ENCODE measurements at regions not wholly inside any gene's neighbourhood (a gene's known extent, or its start where the extent isn't known, plus 50 kb on each side); places are given as distances from the start of the nearest gene placed in this dataset.
"Not testable (repeated sequence)": the region's sequence is repeated elsewhere in the genome, so short reads cannot be mapped to it uniquely, and the experiment has no call there.

DNA sequence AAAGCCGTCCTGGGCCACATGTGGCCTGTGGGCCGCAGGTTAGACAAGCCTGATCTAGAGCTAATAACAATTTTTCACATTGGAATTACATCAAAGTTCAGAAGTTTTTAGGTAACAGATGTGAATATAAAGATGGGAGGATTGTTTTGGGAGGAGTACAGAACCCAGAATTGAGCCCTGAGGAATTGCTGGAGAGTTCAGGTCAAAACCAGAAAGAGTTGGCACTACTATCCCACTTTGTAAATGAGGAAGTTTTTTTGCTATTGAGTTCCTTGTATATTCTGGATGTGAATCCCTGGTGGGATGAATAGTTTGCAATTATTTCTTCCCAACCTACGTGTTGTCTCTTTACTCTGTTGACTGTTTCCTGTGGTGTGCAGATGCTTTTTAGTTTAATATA, 109.5 kb upstream of the LIPC start:
- DNase-seq (ENCODE audit: low read depth in 4 of 4, low spot score in 3 of 4), result no peak

DNA sequence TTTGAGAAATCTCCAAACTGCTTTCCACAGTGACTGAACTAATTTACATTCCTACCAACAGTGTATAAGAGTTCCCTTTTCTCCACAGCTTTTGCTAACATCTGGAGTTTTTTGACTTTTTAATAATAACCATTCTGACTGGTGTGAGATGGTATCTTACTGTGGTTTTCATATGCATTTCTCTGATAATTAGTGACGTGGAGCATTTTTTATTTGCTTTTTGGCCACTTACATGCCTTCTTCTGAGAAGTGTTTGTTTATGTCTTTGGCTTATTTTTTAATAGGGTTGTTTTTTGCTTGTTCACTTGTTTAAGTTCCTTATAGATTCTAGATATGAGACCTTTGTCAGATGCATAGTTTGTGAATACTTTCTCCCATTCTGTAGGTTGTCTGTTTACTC, 108.5 kb upstream of the LIPC start:
- not testable (repeated sequence) for DNase-seq (ENCODE audit: low read depth in 4 of 4, low spot score in 3 of 4)

DNA sequence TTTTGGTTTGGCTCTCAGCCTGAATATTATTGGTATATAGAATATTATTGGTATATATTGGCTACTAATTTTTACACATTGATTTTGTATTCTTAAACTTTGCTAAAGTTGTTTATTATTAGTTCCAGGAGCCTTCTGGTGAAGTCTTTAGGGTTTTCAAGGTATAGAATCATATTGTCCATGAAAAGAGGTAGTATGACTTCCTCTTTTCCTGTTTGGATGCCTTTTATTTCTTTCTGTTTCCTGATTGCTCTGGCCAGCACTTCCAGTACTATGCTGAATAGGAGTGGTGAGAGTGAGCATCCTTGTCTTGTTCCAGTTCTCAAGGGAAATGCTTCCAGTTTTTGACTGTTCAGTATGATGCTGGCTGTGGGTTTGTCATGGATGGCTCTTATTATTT, 107.3 kb upstream of the LIPC start:
- no peak for DNase-seq (ENCODE audit: low read depth in 4 of 4, low spot score in 3 of 4)

- no peak for DNase-seq (ENCODE audit: low read depth in 4 of 4, low spot score in 3 of 4)
Observed at GRCh38 chr15:58327958-58328357, 103.8 kb upstream of the LIPC start.

DNA sequence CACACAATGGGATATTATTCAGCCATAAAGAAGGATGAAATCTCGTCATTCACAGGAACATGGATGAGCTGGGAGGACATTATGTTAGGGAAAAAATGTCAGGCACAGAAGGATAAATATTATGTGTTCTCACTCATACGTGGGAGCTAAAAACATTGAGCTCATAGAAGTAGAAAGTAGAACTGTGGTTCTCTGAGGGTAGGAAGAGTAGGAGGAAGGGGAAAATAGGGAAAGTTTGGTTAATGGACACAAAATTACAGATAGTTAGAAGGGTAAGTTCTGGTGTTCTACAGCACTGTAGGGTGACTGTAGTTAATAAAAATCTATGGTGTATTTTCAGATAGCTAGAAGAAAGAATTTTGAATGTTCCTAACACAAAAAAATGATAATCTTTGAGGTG, 102.6 kb upstream of the LIPC start:
- DNase-seq (ENCODE audit: low read depth in 4 of 4, low spot score in 3 of 4), result no peak

DNA sequence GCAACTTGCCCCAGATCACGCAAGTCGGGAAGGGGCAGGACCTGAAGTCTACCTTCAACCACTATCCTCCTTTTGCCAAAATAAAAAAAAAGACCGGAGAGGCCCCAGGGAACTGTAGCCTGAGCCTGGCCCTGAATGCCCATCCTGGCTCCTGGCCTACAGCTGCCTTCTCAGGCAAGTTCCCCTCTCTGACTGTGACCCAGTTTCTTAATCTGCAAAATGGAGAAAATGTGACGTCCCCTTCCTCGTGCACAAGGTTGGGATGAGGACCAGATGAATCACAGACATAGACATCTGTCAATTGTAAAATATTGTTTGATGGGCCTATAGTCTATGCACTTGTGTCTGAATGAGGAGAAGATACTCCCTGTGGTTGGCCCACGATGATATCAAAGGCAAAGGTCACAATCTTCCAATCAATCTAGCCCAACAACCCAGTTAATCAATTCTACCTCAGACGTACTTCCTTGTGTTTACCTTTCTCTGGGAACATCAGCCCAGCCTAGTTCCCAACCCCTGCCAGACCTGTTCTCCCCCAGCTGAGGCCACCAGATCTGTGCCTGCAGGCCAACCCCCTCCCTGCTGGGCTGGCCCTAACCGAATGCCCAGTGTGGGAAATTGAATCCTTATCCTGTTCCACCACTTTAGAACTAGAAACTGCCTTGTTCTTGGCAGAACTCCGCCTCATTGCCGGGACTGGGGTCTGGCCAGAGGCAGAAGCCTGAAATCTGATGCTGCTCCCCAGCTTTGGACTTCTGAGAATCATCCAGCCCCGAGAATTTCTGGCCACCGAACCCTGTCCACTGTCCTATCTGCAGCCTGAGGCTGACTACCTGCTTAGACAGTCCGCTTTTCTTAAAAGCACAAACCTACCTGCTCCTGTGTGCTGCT, 101.8 kb upstream of the LIPC start:
- no peak for DNase-seq (ENCODE audit: low read depth in 4 of 4, low spot score in 3 of 4)

DNA sequence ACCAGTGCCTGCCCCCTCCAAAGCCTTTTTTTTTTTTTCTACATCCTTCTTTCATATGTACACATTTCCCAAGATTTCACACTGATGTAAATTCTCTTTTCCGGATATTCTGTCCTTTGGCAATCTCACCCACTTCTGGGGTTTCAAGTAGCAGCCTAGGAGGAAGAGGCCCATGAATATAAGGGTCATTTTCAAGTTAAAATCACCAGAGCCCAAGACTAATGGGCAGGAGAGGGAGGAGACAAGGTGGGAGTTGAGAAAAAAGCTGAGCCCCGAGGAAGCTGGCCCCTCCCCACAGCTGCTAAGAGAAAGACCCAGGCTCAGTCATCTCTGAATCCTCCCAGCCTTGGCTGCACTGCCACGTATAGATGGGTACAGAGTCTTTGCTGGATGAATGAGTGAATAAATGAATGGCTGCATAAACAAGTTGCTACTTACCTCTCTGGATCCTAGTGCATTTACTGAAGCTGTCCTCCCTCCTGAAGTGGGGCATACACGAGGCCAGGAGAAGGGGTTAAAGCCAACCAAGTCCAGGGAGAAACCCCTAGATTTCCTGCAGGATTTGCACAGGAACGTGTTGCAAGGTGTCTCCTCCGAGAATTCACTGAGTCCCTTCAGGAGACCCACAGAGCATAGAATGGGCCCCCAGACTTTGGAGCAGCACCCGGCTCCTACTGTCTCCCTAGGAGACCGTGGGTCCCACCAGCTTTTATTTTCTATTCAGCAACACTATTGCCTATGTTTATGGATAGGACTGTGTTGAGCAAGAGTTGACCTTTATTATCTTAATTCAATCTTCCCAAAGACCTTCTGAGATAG, 100.8 kb upstream of the LIPC start:
- DNase-seq (ENCODE audit: low read depth in 4 of 4, low spot score in 3 of 4), result no peak

DNA sequence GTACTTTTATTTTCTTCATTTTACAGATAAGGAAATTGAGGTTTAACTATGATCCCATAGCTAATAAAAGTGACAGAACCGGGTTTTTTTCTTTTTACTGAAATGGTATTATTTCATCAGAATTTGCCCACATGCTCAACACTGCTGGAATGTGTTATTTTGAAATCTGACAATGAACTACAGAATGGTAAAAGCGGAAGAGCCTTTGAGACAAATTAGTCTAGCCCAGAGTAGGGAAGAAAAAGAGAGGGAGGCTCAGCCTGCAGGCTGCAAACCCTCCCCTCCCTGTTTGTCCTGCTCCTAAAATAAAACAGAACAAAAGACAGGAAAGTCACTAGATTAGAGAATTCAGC, 100.3 kb upstream of the LIPC start:
- DNase-seq (ENCODE audit: low read depth in 4 of 4, low spot score in 3 of 4), result no peak

- DNase-seq (ENCODE audit: low read depth in 4 of 4, low spot score in 3 of 4), result peak; percentile 76 to 89 (median 85)
Observed at GRCh38 chr15:58331913-58332675, 99.7 kb upstream of the LIPC start.

DNA sequence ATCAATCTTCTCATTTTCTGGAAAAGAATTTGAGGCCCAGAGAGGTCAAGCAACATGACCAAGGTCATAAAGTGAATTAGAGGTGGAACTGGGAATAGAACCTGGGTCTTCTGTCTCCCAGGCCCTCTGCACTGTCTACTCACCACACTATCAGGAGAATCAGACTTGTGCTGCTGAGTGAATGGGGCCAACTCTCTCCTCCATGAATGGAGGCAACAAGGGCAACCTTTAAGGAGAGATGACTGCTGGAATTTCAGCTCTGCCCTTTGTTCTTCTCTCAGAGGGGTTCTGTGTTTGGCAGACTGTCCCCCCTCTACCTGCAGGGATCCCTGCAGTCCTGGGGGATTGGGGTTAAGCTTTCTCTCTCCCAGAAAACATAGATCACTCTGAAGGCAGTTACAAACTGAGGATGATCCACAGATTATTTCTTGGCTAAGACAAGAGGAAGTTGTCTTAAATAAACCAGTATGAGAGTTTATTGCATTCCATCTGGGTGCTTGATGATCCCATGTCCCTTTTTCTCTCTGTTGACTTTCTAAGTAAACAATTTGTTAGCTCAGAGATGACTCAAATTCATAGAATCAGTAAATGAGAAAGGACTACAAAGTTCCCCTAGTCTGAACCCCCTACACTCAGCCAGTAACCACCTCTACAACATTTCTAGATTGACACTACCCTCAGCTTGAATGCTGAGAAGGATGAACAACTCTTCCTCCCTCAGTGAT, 99.0 kb upstream of the LIPC start:
- no peak for DNase-seq (ENCODE audit: low read depth in 4 of 4, low spot score in 3 of 4)

GRCh38 chr15:58334803-58335202, 97.0 kb upstream of the LIPC start:
- no peak for DNase-seq (ENCODE audit: low read depth in 4 of 4, low spot score in 3 of 4)

GRCh38 chr15:58336161-58336560, 95.6 kb upstream of the LIPC start:
- DNase-seq (ENCODE audit: low read depth in 4 of 4, low spot score in 3 of 4), result no peak

GRCh38 chr15:58340176-58340575, 91.6 kb upstream of the LIPC start:
- DNase-seq (ENCODE audit: low read depth in 4 of 4, low spot score in 3 of 4), result no peak

GRCh38 chr15:58342508-58342907, 89.3 kb upstream of the LIPC start:
- DNase-seq (ENCODE audit: low read depth in 4 of 4, low spot score in 3 of 4), result no peak

DNA sequence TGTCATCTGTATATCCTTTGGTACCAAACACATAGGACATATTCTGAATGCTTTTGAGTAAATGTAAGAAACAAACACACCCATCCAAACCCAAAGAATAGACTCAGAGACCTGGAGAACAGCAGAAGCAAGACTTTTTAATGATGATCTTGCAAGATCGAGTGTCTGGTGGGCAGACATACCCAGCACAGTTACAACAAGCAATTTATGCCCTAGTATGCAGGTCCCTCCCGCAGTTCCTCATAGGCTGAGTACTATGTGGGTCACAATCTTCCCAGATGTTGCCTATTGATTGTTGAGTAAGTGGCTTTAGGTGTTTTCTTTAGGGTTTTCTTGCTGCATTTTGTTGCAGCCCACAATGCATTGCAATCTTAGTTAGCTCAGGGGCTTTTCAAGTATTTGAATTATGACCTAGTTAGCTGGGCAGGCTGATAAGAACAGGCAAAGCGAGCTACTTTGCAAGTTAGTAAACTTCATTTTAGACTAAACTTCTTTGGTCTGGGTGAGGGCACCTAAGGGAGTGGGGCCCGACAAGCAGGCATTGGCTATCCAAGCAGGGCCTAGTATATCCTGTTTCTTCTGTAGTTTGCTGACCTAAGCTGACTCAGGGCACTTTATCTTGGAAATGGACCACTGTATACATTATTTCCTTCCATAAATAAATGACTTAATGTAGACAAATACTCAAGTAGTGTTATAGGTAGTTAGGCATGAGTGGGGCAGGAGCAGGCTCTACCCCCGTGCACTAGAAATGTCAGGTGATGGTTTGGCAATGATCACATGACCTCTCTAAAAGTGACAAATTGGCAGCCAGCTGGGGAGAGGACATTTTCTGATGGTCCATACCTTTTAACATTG, 87.3 kb upstream of the LIPC start:
- no peak for DNase-seq (ENCODE audit: low read depth in 4 of 4, low spot score in 3 of 4)

- DNase-seq (ENCODE audit: low read depth in 4 of 4, low spot score in 3 of 4), result no peak
Observed at GRCh38 chr15:58346361-58346760, 85.4 kb upstream of the LIPC start.

- DNase-seq (ENCODE audit: low read depth in 4 of 4, low spot score in 3 of 4), result no peak
Observed at GRCh38 chr15:58348095-58348812, 83.5 kb upstream of the LIPC start.

DNA sequence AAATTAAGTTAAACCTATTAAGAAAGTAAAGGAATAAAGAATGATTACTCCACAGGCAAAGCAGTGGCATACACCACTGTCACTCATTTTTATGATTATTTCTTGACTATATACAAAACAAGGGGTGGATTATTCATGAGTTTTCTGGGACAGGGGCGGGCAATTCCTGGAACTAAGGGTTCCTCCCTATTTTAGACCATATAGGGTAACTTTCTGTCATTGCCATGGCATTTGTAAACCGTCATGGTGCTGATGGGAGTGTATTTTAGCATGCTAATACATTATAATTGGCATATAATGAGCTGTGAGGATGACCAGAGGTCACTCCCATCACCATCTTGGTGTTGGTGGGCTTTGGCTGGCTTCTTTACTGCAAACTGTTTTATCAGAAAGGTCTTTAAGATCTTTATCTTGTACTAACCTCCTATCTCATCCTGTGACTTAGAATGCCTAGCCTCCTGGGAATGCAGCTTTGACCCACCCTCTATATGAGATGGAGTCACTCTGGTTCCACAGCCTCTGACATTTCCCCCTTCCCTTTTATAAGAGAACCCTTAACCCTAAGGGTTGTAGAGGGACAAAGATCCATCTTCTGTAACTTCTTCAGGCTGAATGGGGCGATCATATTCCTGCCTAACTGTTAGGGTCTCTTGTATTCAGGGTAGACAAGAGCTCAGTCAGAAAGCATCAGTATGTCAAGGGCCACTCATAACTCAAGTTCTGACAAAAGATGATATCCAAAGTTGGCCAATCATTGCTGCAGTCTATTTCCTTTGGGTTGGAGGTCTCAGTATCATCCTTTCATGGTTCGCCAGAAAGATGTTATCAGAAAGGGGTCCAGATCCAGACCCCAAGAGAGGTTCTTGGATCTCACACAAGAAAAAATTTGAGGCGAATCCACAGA, 79.5 kb upstream of the LIPC start:
- no peak for DNase-seq (ENCODE audit: low read depth in 4 of 4, low spot score in 3 of 4)

Measured in right renal pelvis (tissue), 4 donors.